ENCODE measurements at regions not wholly inside any gene's neighbourhood (a gene's known extent, or its start where the extent isn't known, plus 50 kb on each side); places are given as distances from the start of the nearest gene placed in this dataset.

DNA sequence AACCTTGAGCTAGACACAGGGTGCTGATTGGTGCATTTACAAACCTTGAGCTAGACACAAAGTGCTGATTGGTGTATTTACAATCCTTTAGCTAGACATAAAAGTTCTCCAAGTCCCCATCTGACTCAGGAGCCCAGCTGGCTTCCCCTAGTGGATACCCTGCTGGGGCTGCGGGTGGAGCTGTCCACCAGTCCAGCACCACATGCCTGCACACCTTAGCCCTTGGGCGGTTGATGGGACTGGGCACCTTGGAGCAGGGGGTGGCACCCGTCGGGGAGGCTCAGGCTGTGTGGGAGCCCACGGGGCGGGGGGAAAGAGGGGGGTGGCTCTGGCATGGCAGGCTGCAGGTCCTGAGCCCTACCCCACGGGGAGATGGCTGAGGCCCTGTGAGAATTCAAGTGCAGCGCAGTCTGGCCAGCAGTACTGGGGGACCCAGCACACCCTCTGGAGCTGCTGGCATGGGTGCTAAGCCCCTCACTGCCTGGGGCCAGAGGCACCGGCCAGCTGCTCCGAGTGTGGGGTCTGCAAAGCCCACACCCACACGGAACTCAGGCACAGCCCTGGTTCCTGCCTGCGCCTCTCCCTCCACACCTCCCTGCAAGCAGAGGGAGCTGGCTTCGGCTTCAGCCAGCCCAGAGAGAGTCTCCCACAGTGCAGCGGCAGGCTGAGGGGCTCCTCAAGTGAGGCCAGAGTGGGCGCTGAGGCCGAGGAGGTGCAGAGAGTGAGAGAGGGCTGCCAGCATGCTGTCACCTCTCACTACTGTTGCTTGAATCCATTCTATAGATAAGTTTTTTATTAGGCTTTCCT is 369.8 kb upstream of the SMIM30 start:
- DNase-seq (ENCODE audit: low read depth in 4 of 4, low spot score in 2 of 4): no peak

DNA sequence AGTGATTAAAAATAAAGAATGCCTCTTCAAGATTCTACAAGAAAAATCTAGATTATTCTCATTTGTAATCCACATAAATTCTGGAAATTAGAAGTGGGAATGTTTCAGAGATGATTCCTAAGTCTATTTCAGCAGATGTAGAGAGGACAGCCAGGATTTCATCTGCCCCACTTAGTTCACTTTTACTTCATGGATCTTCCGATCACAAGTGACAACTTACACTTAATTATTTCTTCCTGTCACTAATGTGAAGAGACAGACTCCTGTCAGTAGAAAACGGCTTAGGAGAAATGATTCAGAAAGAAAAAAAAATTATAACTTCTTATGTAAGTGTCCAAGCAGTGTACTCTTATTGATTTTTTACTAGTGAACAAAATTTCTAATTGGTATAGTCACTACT is 368.2 kb upstream of the SMIM30 start:
- no peak for DNase-seq (ENCODE audit: low read depth in 4 of 4, low spot score in 2 of 4)

DNA sequence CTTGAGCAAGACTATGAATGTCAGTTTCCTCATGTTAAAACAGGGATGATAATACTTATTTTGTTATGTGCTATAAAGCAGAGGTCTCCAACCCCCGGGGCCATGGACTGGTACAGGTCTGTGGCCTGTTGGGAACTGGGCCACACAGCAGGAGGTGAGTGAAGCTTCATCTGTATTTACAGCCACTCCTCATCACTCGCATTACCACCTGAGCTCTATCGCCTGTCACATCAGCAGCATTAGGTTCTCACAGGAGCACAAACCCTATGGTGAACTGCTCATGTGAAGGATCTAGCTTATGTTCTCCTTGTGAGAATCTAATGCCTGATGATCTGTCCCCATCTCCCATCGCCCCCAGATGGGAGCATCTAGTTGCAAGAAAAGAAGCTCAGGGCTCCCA is 365.3 kb upstream of the SMIM30 start:
- DNase-seq (ENCODE audit: low read depth in 4 of 4, low spot score in 2 of 4): no peak

DNA sequence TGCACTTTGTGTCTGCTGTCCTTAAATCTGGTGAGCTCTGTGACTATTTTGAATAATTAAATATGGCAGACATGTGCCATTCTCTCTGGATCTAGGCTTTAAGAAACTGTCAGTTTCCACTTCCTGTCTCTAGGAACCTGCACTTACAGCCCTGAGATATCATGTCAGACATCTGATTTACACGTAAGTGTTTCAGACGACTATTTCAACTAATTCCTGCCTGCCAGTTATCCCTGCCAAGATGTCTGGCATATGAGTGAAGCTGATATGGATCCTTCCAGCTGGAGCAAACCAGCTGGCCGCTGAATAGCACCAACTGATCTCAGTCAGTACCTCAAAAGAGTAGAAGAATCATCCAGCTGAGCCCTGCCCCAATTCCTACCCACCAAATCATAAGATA is 362.2 kb upstream of the SMIM30 start:
- no peak for DNase-seq (ENCODE audit: low read depth in 4 of 4, low spot score in 2 of 4)

DNA sequence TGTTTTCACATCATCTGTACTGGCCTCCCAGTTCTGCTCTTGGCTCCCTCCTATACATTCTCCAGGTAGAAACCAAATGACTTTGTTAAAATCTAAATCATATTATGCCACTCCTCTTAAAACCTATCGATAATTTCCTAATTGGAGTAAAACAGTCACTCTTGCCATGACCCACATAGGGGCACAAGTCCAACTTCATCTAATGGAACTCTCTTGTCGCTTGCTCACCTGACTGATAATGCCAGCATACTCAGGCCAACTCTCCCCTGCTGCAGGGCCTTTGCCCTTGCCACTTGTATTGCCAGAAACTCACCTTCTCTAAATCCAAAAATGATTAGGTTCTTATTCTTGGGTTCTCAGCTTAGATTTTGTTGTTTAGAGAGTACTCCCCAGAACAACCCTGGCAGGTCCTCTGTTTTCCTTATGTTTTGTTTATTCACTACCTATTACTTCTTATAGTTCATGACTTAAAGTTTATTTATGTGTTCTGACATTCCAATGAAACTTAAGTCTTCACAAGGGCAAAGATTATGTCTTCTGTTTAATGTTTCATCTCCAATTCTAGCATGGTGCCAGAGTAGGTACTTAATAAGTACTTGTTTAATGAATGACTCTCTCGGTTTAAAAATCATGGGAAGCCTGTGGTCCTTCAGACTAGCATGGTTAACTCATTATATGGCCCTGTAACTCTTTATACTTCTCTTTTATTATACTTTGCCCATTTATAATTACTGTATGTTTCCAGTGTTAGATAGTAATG is 345.9 kb upstream of the SMIM30 start:
- no peak for DNase-seq (ENCODE audit: low read depth in 4 of 4, low spot score in 2 of 4)

DNA sequence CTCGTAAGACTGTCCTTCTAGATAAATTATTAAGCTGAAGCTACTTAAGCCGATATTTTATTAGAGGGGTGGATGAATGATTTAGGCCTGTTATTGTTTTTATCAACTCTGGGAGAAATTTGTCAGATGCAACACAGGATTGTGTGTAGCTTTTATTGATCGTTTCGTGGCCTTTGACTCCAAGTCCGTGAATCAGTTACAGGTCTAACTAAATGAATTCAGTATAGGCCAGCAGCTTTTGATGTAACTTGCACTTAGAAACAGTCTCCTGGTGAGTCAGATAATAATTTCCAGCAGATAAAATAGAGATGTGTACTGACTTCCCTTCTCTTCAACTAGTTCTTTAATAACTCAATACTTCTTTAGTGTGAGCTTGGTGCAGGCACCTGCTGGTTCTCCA is 341.7 kb upstream of the SMIM30 start:
- DNase-seq (ENCODE audit: low read depth in 4 of 4, low spot score in 2 of 4): no peak

DNA sequence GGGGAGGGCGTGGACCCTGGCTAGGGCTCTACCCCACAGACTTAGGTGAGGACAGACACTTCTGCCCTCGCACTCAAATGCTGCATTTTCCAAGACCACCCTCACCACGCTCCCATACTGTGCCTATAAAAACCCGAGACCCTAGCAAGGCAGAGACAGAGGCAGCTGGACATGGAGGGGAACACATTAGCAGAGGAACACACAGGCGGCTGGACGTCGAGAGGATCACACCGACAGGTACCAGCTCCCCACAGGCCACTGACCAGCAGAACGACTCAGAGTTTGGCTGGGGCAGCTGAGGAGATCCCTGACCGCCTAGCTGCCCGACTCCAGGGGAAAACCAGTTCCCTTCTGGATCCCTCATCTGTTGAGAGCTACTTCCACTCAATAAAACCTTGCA is 338.2 kb upstream of the SMIM30 start:
- DNase-seq (ENCODE audit: low read depth in 4 of 4, low spot score in 2 of 4): no peak

DNA sequence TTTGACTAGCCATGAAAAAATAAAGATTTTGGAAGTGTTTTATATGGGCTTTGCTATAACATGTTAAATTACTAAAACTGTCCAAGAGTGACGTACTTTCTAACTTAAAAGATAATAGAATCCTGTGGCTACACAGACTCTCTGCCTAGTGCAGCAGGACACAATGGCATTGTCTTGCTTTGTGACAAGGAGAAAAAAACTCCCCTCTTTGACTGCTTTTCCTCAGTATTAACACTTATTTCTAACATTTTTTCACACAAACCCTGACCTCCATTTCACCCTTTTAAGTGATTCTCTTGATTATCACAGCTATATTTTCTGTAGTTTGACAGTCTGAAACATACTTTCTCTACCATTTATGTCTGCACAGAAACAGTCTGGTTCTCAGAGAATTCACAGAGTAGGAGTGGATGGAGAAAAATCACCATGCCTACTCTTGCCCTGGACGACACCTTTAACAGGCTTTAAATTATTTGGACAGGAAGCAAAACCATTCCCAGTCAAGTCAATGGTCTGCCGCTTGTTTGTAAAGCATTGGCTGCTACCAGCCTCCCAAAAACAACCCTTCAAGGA is 336.3 kb upstream of the SMIM30 start:
- DNase-seq (ENCODE audit: low read depth in 4 of 4, low spot score in 2 of 4): no peak

DNA sequence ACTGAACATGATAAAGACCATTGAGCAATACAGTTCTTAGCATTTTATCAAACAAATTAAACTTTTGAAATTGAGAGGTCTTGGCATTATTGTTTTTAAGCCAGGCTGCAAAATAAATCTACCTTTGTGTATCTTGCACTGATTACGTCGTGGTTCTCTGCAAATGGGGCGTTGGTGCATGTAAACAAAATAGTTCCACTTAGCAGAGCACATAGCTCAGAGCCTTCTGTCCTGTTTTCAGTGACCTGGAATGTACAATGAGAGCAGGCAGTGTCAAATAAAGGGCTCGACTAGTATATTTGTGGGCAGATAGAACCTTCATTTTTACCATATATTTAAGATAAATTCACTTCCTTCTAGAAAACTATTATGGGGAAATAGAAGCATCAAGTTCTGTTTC is 333.9 kb upstream of the SMIM30 start:
- DNase-seq (ENCODE audit: low read depth in 4 of 4, low spot score in 2 of 4): no peak

DNA sequence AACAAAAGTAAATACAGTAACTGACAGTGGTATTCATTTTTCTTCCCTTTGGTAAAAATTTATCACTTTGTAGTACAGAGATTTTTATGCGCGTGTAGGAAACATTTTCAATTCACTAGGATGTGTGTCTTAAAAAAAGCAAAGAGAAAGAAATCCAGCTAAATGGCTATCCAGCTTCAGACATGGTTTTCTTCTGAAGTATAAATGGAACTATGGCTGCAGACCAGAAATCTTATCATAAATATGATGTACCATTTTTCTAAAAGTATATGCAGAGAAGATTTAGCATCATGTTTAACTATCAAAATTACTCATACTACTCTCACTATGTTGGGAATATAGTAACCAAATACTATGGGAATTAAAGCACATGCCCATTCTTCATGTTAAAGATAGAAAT is 328.4 kb upstream of the SMIM30 start:
- DNase-seq (ENCODE audit: low read depth in 4 of 4, low spot score in 2 of 4): no peak

DNA sequence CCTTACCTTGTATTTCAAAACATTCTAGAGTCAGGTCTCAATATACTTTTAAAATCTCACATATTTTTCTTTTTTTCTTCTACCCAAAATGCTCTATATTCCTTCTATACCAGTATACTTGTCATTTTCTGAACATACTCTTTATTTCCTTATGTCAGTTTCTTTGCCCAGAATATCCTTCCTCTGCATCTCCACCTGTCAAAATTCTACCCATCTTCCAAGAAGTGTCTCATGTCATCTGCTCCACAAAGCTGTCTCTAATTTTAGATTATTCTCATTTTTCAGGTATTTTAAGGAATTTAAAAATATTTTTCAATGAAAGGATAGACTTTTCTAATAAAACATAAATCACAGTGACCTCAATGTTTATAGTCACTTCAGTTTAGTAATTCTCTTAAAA is 328.0 kb upstream of the SMIM30 start:
- DNase-seq (ENCODE audit: low read depth in 4 of 4, low spot score in 2 of 4): no peak

DNA sequence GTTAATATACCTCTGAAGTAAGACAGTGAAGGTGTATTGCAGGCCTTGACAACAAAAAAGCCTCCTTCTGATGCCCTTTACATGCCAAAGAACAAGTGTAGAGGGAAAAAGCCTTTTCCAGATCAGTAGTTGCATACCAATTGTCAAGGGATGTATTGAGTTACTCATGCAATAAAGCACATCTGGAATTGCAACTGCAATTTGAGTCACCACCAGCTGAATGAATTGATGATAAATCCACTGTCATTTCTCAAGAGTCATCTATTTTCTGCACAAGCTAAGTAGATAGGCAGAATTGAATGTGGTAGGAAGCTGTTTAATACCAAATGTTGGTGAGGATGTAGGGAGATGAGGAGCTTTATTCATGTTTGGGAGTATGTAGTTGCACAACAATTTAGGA is 325.9 kb upstream of the SMIM30 start:
- no peak for DNase-seq (ENCODE audit: low read depth in 4 of 4, low spot score in 2 of 4)

DNA sequence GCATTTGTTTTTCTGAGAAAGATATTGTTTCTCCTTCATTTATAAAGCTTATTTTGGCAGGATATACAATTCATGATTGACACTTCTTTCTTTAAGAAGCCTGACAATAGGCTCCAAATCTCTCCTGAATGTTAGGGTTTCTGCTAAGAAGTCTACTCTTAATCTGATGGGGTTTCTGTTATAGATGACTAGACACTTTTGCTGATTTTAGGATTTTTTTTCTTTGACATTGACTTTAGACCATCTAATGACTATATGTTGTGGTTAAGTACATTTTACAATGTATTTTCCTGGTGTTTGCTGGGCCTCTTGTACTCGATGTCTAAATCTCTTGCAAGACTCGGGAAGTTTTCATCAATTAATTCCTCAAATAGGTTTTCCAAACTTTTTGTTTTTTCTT is 321.8 kb upstream of the SMIM30 start:
- DNase-seq (ENCODE audit: low read depth in 4 of 4, low spot score in 2 of 4): no peak

DNA sequence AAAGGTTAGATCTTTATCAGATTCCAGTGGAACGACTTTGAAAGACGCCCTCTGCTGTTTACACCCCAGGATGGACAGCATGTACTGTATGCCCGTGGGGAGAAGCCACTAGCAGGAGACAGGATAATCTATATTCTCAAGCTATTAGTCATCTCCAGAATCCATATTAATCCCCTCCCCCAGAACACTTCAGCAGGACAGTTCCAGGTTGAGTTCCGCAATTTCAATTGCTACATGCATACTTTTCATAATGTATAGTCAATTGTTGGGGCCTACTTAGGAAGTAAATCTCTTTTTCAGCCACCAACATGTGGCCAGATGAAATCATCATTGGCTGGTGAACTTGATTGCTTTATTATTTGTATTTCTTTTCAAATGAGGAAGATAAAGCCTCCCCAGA is 313.1 kb upstream of the SMIM30 start:
- DNase-seq (ENCODE audit: low read depth in 4 of 4, low spot score in 2 of 4): no peak

DNA sequence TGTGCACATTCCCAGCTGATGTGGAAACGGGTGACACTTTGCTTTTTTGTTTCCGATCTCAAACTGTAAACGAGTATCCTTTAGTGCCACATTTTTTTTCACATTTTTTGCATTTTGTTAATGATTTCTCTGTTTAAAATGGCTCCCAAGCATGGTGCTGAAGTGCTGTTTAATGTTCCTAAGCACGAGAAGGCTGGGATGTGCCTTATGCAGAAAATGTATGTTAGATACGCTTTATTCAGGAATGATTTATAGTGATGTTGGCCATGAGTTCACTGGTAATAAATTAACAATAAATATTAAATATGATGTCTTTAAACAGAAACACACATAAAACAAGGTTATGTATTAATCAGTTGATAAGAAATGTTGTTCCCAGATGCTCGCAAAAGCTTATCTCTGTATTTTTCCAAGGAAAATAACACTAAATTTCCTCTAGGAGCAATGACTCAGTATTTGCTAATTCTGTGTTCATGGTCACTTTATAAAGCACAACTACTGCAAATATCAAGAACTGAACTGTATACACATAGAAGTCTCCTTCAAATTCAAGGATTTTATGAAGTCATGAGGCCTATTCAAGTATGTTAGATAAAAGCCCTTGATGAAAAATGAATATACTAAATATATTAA is 305.9 kb upstream of the SMIM30 start:
- DNase-seq (ENCODE audit: low read depth in 4 of 4, low spot score in 2 of 4): no peak

DNA sequence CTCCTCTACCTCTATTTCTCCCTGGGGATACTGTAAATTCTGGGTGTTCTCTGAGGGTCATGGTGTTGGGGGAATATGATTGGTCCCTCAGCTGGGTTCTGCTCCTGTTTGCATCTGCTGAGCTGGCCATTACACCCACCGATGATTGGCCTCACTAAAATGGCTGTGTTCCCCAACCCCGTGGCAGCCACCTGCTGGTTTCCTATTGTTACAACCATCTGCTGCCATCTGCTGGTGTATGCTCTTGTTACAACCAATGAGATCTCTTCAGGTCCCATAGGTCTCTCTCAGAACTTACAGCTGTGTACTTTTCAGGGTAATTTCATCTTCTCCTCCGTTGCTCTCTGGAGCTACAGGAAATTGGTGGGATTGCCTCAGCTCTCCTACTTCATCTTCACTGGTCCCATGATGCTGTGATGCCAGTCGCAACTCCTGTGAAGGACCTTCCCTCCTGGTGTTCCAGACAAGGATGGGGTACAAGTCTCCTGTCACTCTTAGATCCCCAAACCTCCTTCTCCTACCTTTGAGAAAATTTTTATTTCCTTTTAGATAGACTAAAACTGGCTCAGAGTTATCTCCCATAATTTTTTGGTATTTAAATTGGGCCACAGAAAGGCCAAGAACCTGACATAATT is 303.5 kb upstream of the SMIM30 start:
- DNase-seq (ENCODE audit: low read depth in 4 of 4, low spot score in 2 of 4): peak; percentile 39 to 71 (median 44)

DNA sequence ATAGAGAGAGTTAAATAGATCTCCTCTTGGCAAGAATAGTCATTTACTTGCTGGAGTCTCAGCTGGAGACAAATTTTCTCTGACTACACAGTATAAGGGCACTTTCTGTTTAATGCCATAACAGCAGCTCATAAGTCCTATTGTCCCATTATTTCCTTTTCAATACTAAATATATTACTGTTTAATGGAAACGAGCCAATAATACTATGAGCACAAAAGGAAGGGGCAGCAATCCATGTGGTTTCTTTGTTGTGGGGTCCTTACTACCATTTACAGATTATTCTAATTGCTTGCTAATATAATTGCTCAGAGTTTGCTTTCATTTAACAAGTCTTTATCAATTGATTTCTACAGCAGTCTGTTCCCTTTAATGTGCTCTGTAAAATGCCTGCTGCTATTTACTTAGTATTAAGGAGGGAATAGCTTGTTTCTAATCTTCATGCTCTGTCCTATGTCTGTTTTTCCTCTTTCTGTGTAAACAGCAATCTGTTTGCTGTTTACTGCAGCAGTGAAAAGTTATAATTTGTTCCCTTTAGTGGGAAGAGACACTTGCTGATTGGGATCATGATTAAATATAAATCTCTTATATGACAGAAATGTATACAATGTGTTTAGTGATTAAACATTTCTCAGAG is 296.2 kb upstream of the SMIM30 start:
- no peak for DNase-seq (ENCODE audit: low read depth in 4 of 4, low spot score in 2 of 4)

DNA sequence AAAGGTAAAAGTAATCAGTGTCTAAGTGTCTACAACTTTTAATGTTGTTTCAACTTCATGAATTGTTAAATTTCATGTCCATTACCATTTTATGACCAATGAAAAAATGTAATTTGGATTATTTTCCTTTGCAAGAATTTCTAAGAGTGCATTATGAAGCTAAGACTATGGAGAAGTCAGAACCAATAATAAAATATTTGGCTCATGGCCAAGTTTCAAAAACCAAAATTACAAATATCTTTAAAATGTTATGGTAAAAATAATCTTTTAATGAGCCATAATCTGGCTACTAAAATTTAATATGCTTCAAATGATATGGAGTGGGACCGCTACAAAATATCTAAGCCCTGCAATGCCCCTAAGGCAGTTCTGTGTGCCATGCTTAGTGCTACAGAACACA is 294.1 kb upstream of the SMIM30 start:
- DNase-seq (ENCODE audit: low read depth in 4 of 4, low spot score in 2 of 4): no peak

DNA sequence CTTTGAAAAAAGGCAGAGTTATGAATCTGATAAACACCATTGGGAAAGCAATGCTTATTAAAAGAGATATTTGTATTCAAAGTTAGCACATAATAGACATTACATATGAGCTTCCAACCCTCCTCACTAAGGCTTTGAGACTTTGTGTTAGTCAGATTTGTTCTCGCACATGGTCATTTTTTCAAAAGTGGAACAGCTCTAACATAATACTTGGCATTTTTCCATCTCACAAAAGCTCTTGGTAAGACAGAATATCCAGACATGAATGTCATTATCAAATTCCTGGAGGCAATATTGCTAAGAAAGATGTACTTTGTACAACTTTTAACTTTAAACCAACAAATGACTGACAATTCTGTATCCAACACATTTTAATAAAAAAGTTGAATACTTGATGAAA is 292.4 kb upstream of the SMIM30 start:
- DNase-seq (ENCODE audit: low read depth in 4 of 4, low spot score in 2 of 4): no peak

DNA sequence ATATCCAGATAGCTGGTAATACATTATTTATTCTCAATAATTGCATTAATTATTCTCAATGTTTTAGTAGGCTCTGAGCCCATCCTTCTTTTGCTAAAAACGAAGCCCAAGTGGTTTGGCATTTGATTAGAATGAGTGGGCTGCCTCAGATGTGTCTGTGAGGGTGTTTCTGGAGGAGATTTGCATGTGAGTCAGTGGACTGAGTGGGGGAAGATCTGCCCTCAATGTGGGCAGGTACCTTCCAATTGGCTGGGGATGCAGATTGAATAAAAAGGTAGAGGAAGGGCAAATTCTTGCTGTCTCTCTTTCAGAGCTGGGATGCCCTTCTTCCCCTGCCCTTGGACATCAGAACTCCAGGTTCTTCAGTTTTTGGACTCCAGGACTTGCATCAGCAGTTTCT is 290.6 kb upstream of the SMIM30 start:
- no peak for DNase-seq (ENCODE audit: low read depth in 4 of 4, low spot score in 2 of 4)

All from left renal cortex interstitium (tissue), 4 donors.